HG03558 (cell line): ENCODE measurements at regions not wholly inside any gene's neighbourhood (a gene's known extent, or its start where the extent isn't known, plus 50 kb on each side); places are given as distances from the start of the nearest gene placed in this dataset.
"Not testable (repeated sequence)": the region's sequence is repeated elsewhere in the genome, so short reads cannot be mapped to it uniquely, and the experiment has no call there.

Source experiments
- ATAC-seq: cut with Tn5 transposase; IDR thresholded peaks from one replicate; pipeline ENCODE4 v1.9.1; 2021; ENCODE audit warnings: moderate number of reproducible peaks; ENCODE audit not compliant: unreplicated experiment; ENCODE audit errors: extremely low read depth

DNA sequence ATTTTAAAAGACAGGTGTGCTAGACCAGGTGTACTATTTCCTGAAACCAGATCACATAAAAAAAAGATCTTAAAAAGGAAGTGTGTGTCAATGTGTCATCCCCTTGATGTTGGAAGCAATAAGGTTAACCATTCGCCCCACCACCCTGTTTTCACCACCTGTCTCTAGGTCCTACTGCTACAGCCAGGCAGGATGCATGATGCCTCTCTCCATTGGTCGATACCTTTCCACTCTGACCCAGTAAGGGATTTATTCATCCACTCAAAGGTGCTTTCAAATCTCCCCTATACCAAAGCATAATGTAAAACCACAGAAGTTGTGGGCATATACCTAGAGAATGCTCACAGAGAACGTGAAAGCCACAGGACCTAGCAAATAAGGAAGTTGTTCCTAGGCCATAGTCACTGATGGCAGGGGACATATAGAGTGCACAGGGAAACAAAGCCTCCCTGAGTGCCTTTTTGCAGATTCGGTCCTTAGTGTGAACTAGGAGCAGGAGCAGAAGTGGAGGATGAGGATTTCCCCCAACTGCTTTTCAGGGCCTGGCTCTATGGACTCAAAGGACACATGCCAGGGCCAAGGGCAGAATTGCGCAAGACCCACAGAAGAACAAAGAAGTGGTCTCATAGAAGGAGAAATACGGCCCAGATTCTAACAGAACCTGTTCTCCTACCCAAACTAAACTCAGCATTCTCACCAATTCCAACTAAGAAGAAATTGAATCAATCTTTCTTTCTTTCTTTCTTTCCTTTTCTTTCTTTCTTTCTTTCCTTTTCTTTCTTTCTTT is 631.5 kb upstream of the NRP1 start:
- no peak for ATAC-seq

DNA sequence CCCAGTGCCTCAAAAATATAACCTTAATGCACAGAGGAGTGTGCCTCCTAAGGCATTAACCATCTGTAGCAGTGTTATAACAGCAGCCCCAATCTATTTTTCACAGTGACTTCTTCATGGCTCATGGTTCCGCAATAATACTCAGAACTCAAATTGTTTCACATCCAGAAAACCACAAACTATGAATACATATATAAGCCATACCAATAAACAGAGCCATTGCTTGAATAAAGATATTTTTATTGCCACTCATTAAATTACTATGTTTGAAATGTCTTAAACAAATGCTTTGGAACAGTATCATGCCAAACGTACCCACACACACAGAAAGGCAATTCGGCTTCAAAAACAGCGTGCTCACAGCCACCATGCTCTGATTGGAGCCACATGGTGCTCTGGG is 629.3 kb upstream of the NRP1 start:
- no peak for ATAC-seq

DNA sequence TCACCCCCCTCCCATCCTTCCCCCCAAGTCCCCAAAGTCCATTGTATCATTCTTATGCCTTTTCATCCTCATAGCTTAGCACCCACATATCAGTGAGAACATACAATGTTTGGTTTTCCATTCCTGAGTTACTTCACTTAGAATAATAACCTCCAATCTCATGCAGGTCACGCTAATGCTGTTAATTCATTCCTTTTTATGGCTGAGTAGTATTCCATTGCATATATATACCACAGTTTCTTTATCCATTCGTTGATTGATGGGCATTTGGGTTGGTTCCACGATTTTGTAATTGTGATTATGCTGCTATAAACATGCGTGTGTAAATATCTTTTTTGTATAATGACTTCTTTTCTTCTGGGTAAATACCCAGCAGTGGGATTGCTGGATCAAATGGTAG is 621.9 kb upstream of the NRP1 start:
- ATAC-seq = not testable (repeated sequence)

DNA sequence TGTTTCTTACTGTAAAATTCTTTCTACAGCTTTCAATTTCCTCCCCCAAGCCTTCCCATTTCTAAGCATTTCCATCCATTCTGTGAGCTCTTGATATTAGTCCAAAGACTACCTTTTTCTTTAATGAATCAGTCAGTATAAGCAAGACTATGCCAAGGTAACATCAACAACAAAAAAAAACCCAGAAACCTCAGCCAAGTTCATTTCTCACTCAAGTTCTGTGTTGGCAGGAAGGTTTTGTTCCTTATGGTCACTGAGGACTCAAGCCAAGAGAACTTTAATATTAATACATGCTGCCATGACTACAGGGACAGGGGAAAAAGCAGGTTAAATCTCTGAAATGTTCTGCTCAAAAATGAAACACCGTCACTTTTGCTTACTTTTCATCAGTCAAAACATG is 621.2 kb upstream of the NRP1 start:
- no peak for ATAC-seq

DNA sequence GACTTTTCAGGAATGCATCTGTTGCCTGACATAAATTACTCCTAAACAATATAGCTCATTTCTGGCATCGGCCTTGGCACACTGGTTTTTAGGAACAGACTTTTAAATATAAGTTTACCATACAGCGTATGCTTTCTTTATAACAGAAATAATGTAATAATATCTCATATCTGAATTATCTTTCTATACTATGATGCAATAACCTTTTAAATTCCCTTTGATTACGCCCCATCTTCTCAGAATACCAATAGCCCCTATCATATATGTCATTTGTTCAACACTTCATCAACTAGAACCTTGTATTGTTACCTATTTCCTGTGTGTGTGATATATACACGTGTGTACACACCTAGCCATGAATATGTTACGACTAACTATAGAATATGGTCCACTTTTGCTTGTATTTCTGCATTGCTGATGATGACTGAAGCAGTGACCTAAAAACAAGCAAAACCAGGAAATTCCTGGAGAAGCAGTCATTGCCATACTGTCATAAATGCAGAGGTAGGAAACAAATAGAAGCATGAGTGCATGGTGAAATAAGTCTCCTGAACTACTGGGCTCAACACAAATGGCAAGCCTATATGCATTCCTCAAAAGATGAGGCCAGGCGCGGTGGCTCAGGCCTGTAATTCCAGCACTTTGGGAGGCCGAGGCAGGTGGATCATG is 618.4 kb upstream of the NRP1 start:
- no peak for ATAC-seq

DNA sequence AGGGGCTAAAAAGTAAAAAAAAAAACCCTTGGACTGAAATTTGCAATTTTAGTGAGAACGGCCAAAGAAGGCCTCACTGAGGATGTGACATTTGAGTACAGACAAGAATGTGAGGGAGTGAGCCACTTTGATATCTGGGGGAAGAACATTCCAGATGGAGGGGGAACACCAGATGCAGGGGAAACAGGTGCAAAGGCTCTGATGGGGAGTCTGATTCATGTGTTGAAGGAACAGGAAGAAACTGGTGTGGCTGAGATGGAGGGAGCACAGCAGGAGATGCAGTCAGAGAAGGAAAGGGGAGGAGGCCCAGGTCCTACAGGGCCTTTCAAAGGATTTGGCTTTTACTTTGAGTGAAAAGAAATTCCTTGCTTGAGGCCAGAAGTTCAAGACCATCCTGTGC is 615.7 kb upstream of the NRP1 start:
- ATAC-seq = no peak

DNA sequence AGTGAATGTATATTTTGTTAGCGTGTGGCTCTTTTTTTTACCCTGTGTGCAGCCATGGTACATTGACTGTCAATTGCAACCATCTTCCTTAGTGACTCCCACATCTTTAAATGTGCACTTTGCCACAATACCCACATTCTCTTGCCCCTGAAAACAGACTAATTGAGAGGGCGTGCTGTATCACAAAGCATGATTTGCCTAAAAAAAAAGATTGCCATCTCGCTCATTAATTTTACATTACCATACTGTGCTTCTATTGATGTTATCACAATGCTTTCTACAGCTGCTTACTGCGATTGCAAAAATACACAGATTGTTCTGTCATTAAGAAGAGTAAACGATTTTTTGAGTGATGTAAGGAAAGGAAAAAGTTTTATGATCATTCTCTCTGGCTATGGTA is 613.1 kb upstream of the NRP1 start:
- no peak for ATAC-seq

DNA sequence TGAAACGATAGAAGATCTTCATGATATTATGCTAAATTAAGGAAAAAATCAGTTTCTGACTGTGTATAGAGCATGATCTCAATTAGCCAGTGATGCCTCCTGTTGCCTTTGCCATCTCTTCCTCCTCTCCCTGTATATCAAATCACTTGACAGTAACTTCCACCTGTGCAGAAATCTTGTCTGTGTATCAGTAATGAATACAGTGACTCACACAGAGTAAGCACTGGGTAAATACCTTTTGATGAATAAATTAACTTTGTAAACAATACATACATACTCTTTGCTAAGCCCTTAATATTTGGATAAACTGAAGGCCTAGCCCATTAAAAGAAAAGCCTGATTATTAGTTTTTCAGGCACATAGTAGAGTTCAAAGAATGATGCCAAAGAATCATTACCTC is 610.6 kb upstream of the NRP1 start:
- ATAC-seq = no peak

DNA sequence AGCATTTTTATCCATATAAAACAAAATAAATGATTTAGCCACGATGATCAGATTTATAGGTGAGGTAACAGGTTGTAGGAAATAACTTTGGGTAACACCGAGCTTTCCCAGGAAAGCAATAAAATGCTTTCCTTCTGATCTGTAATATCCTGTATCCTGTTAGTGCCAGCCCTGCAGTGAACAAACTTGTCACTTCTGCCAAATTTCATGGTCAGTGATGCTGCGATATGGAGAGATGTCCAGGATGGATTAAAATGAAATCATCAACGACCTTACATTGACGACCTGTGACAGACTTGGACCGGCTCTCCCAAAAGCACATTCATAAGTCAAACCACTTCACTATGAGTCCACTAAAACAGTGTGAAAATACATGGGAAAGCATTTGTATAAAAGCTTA is 608.0 kb upstream of the NRP1 start:
- no peak for ATAC-seq

DNA sequence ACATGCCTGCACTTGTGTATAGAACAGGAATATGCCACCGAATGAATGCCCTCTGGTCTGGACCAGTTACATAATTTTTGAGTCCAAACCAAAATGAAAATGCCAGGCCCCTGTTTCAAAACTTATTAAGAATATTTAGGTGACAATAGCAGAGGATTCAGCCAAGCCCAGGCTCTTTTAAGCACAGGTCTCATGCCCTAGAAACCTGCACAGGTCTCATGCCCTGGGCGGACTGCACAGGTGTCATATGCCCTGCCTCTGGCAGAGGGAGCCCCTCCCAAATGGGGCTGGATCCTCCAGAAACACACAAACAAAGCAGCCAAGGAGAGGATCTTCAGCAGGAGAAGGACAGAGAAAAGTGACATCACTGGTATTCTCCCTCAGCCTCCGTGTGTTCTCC is 605.4 kb upstream of the NRP1 start:
- ATAC-seq = no peak

DNA sequence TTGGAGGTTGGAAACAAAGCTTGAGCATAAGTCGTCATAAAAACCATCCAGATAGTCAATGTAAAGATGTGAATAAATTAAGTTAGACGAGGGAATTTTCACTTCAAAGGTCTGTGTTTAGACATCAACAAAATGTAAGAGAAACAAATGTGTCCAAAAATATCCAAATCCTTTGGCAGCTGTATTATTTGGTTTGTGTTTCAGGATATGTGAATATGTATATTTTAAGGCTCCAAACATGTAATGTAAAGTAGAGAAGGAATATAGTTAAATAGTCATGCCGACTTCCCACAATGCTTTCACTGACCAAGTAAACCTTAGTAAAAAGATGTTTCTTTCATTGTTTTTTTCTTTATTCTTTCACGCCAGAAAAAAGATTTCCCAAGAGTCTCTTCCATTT is 604.9 kb upstream of the NRP1 start:
- ATAC-seq = no peak

DNA sequence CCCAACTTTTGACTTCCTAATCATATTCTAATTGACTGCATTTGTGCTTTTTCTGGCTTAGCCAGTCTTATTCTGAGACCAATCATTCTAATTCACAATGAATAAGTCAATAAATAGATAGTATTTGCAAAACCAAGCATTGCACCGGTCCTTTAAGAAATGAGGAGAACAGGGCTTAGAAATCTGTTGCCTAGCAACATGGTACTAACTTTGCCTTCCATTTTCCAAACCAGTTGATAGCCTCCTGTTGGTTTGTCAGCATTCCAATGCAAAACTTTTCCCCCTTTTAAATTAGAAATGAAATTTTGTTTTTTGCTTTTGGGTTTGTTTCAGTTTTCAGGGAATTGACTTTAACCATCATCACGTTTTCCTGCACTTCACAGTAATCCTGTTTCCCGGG is 603.5 kb upstream of the NRP1 start:
- no peak for ATAC-seq

DNA sequence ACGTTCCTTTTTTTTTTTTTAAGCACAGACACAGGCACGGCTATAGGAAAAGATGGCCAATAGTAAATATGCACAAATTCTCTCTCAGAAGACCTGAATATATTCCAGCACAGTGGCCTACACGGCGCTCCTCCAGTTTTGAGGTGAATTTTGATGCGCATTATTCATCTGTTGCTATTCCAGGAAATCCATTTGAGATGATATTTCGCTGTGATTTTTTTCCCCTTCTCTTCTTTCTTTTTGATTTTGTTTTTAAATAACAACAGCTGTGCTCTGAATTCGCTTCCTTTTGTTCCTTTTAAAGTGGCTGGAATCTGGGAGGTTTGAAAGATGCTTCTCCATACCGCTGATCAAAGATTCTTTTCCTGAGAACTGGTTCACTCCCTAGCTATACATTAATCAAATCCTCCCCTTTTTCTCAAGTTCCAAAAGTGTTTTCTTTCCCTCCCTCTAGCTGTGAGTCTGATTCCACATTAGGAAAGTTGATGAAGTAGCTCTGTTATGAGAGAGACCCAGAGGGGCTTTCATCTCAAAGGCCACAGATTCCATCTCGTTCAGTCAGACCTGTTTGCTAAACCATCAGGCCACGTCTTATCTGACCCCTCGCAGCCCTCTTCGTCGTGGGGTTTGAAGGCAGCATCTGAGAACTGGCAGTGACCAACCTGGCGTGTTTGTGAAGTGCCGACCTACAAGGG is 602.7 kb upstream of the NRP1 start:
- ATAC-seq = no peak

DNA sequence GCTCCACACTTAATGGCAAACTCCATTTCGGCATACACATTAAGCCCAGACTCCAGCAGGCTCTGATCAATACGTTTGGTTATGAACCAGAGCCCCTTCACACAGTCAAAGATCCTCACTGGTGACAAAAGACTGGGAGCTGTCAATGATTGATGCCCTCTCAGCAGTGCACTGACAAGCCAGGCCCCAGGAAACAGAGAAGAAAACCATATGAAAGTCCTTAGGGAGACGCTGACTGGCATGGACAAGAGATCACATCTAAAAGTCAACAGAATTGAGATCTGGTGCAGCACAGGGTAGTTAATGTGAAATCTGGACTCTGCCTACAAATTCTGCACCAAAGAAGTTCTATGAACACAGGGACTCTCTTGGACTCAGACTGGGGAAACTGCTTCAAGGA is 600.9 kb upstream of the NRP1 start:
- ATAC-seq = no peak

DNA sequence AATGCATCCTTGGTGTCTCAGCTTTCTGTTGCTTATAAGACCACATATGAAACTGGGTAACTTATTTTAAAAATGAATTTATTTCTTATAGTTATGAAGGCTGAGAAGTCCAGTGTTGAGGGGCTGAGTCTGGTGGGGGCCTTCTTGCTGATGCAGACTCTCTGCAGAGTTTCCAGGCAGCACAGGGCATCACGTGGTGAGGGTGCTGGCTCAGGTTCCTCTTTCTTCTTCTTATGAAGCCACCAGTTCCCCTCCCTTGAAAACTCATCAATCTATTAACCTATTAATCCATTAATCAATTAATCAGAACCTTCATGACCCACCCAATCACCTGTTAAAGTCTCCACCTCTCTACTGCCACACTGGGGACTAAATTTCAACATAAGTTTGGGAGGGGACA is 595.6 kb upstream of the NRP1 start:
- no peak for ATAC-seq

DNA sequence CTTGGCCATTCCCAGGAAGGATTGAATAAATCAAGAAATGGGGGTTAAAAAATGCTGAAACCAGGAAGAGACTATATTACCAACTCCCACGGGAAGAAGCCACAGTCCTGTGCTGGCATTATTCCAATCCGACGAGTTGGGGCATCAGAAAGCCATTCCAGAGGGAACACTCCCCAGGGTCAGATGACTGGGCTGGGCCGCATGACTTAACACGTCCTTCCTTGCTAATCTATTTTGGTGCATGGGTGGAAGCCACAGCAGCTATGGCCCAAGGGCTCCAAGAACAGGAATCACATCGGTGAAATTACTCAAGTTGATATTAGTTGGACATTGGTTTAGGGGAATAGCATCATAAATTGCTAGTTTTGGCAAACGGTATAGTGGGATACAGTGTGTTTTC is 592.9 kb upstream of the NRP1 start:
- ATAC-seq = no peak

DNA sequence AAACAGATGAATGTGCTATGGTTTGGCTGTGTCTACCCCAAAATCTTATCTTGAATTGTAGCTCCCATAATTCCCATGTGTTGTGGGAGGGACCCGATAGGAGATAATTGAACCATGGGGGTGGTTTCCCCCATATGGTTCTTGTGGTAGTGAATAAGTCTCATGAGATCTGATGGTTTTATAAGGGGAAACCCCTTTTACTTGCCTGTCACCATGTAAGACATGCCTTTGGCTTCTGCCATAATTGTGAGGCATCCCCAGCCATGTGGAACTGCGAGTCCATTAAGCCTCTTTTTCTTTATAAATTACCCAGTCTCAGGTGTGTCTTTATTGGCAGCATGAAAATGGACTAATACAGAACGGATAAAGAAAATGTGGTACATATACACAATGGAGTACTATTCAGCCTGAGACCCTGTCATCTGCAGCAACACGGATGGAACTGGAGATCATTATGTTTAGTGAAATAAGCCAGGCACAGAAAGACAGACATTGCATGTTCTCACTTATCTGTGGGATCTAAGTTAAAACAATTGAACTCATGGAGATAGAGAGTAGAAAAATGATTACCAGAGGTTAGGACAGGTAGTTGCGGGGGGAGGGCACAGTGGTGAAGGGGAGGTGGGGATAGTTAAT is 587.6 kb upstream of the NRP1 start:
- no peak for ATAC-seq

DNA sequence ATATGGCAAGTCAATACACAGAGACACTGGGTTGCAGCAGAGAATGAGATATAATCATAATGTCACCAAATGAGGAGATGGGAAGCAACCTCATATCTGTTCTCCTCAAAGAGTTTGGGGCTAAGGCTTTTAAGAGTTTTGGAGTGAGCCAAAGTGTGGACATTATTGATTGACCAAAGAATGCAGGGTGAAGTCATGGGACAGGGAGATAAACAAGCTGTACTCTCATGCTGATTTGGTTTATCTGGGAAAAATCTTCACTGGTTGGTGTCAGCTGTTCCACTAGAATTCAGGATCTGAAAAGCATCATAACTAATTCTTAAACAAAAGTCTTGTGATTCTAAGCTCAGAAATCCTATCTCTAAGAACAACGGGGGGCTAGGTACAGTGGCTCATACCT is 585.9 kb upstream of the NRP1 start:
- no peak for ATAC-seq

DNA sequence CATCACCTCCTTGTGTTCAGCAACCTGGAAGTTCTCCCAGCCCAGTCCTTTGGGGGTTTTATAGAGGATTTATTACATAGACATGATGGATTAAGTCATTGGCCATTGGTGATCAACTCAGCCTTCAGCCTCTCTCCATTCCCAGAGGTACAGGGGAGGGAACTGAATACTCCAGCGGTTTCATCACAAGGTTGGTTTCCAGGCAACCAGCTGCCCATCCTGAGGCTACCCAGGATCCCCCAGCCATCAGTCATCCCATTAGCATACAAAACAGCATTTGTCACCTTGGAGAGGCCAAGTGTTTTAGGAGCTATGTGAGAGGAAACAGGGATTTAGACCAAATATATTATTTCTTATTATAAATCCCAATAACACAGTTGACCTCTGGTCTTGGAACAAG is 584.8 kb upstream of the NRP1 start:
- ATAC-seq = no peak

DNA sequence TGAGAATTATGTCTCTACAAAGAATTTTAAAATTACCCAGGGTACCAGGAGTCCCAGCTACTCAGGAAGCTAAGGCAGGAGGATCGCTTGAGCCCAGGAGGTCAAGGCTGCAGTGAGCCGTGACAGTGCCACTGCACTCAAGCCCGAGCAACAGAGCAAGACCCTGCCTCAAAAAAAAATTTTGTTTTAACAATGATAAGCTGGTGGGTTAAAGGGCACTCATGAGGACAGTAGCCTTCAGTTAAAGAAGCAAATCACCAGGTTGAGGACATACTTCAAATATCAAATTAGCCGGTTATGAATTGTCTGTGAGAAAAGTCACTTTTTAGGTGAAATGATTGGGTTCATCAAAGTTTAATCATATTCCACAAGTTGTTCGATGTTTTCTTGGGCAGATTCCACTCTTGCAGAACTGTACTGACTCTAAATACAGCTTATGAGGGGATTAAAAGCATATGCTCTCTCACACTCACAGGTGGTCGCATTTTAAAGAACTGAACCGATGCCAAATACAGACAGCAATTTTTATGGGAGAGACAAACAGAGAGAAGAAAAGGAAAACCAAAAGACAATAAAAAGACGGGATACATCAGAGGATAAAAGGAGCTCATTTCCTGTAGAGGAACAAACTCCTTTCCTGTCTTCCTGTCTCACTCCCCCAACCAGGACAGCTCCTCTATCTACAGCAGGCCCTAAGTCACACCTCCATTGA is 582.8 kb upstream of the NRP1 start:
- ATAC-seq = no peak

DNA sequence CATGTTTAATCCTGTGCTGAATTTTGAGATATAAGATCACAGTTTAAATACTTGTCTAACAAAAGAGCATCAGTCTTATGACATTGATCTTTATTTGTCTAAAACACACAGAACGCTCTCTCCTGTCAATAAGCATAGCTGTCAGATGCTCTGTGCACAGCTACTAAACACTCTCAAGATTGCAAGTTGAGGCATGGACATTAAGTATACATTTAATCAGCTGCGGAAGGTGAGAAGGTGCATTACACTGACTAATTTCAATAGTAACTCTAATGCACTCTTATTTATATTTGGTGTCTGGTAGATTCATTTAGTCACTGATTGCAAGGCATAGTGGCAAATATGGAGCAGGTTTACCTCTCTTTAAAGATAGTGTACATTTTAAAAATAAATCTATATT is 580.3 kb upstream of the NRP1 start:
- no peak for ATAC-seq
